NB4 (cell line): ENCODE measurements at regions not wholly inside any gene's neighbourhood (a gene's known extent, or its start where the extent isn't known, plus 50 kb on each side); places are given as distances from the start of the nearest gene placed in this dataset.

Source experiments
- DNase-seq: peaks from one replicate; pipeline ENCODE4 v3.0.0; 2010; ENCODE audit warnings: low read depth
- H3K4me3 ChIP-seq: one replicate; pipeline ENCODE4 v1.5.1; 2011; ENCODE audit warnings: mild to moderate bottlenecking, low read depth, low read length, moderate library complexity
- CTCF ChIP-seq: IDR thresholded peaks from one replicate; pipeline ENCODE4 v1.5.1; 2012; ENCODE audit warnings: low read depth, low read length
- MAX ChIP-seq: IDR thresholded peaks from 2 replicates; pipeline ENCODE4 v1.6.1; 2011; ENCODE audit warnings: low read depth, low read length
- MYC ChIP-seq: IDR thresholded peaks from 2 replicates; pipeline ENCODE4 v1.6.1; 2011; ENCODE audit warnings: low read depth, low read length
- POLR2A ChIP-seq: IDR thresholded peaks from 2 replicates; pipeline ENCODE4 v1.6.1; 2011; ENCODE audit warnings: mild to moderate bottlenecking; ENCODE audit not compliant: insufficient read length; ENCODE audit errors: extremely low read depth

GRCh38 chr15:62928242-62928999, 114.1 kb upstream of the TPM1 start:
- no peak for DNase-seq
- no peak overlapping the region for H3K4me3 ChIP-seq
- TF ChIP-seq MYC (no peak), POLR2A (no peak), MAX (no peak), CTCF (no peak)

- DNase-seq: no peak
Observed at GRCh38 chr15:62929000-62929357, 113.6 kb upstream of the TPM1 start.

GRCh38 chr15:62931650-62932049, 110.9 kb upstream of the TPM1 start:
- no peak for DNase-seq
- no peak overlapping the region for H3K4me3 ChIP-seq
- no peak for TF ChIP-seq MYC
- no peak for TF ChIP-seq CTCF
- no peak for TF ChIP-seq POLR2A
- no peak for TF ChIP-seq MAX

More at GRCh38 chr15:62929000-62929357, 113.6 kb upstream of the TPM1 start:
- TF ChIP-seq MYC (no peak), POLR2A (no peak), CTCF (no peak), MAX (no peak)
- H3K4me3 ChIP-seq: no peak overlapping the region

GRCh38 chr15:62932436-62932835, 110.1 kb upstream of the TPM1 start:
- no peak for DNase-seq
- no peak overlapping the region for H3K4me3 ChIP-seq
- no peak for TF ChIP-seq MYC
- no peak for TF ChIP-seq CTCF
- TF ChIP-seq POLR2A: no peak
- TF ChIP-seq MAX: no peak

GRCh38 chr15:62933386-62933785, 109.2 kb upstream of the TPM1 start:
- DNase-seq: no peak
- TF ChIP-seq MAX: no peak
- TF ChIP-seq POLR2A: no peak
- no peak for TF ChIP-seq MYC
- no peak for TF ChIP-seq CTCF

More at GRCh38 chr15:62933386-62933785, 109.2 kb upstream of the TPM1 start:
- H3K4me3 ChIP-seq: no peak overlapping the region
